Transverse colon (tissue), 4 donors: ENCODE measurements at regions not wholly inside any gene's neighbourhood (a gene's known extent, or its start where the extent isn't known, plus 50 kb on each side); places are given as distances from the start of the nearest gene placed in this dataset.
"Not testable (repeated sequence)": the region's sequence is repeated elsewhere in the genome, so short reads cannot be mapped to it uniquely, and the experiment has no call there.

Experiments
- DNase-seq: peaks from one replicate; pipeline ENCODE4 v3.0.0-alpha.2; 2019
- H3K27ac ChIP-seq, 4 donors: fragments of 200-600 bp; sonication (generic); 2 replicates each; pipeline ENCODE4 v1.5.1; 2016 to 2018; ENCODE audit warnings: inconsistent platforms in 4 of 4
- H3K27me3 ChIP-seq: fragments of 200-600 bp; sonication (generic); 2 replicates; pipeline ENCODE4 v1.5.1; 2017; ENCODE audit warnings: inconsistent platforms
- H3K36me3 ChIP-seq, 4 donors: fragments of 200-600 bp; sonication (generic); 2 replicates each; pipeline ENCODE4 v1.5.1; 2017 to 2019; ENCODE audit warnings: inconsistent platforms in 4 of 4
- H3K4me1 ChIP-seq, 4 donors: fragments of 200-600 bp; sonication (generic); 2 replicates each; pipeline ENCODE4 v1.5.1; 2017 to 2020; ENCODE audit warnings: inconsistent platforms in 4 of 4
- H3K4me3 ChIP-seq, 4 donors: fragments of 200-600 bp; sonication (generic); 1 replicate in 1 of 4; 2 replicates in 3 of 4; pipeline versions ENCODE4 v1.5.1 to v1.6.1; 2017 to 2019; ENCODE audit warnings: inconsistent platforms in 4 of 4
- H3K9me3 ChIP-seq, 2 donors: fragments of 200-600 bp; sonication (generic); 2 replicates each; pipeline ENCODE4 v1.5.1; 2017 to 2019; ENCODE audit warnings: inconsistent platforms in 2 of 2
- EP300 ChIP-seq: sonication (generic); formaldehyde crosslinking; IDR thresholded peaks from one replicate; pipeline ENCODE4 v1.6.1; 2017; ENCODE audit warnings: antibody characterized with exemption, low read depth
- POLR2A ChIP-seq: fragments of 450-650 bp; IDR thresholded peaks from one replicate; pipeline ENCODE4 v1.6.1; 2016; ENCODE audit warnings: antibody characterized with exemption, mild to moderate bottlenecking, moderate library complexity
- POLR2AphosphoS5 ChIP-seq, 3 donors: sonication (generic); formaldehyde crosslinking; IDR thresholded peaks; one replicate each; pipeline ENCODE4 v1.6.1; 2016; ENCODE audit warnings: antibody characterized with exemption in 3 of 3
- WGBS, 2 donors: methylation state at CpG; one replicate each; pipeline ENCODE4 v1.1.5; 2018; ENCODE audit warnings: low coverage in 1 of 2; 5-methylcytosine and 5-hydroxymethylcytosine counted together
- in situ Hi-C, 4 donors: fragments of 200-750 bp; cut with MboI; loops; one replicate each; pipeline versions ENCODE4 v1.15.0 to v1.15.1; 2017; ENCODE audit warnings: low sequenced_read_pairs in 3 of 4, low pct_ligation_motif_present in 1 of 4, low pct_unique_long_range_greater_than_20kb in 1 of 4
- intact Hi-C: fragments of 100-400 bp; cut with DNase I; formaldehyde crosslinking; loops from one replicate; pipeline ENCODE4 v1.15.1; 2023; ENCODE audit warnings: low total_unique reads
- TF ChIP-seq, protein P1 (sequence below), 5 experiments: fragments of 200-600 bp in 3 of 5; fragments of 450-650 bp in 2 of 5; sonication (generic) in 3 of 5; IDR thresholded peaks; 1 replicate in 2 of 5; 2 replicates in 3 of 5; pipeline ENCODE4 v1.5.1; 2016 to 2017; ENCODE audit warnings: antibody characterized with exemption in 5 of 5, inconsistent platforms in 3 of 5, mild to moderate bottlenecking in 2 of 5, moderate library complexity in 1 of 5

DNA sequence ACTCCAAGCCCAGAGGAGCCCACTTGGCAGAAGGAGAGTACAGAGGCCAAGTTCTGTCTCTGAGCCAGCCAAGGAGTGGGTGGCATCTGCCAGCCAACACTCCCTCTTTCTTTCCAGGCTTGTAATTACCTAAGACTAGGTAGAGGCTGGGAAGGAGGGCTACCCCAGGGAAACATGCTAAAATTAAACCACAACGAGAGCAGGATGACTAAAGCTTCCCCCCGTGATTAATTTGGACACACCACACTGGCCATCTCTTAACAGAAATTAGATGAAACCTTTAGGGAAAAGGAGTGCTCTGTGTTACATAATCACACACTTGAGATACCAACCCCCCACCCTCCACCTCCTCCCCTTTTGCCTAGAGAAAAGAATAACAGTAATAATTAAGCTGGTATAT lies 102.1 kb upstream of the ZC3H12A start:
- no peaks in the 10 kb centered on the region for H3K4me1 ChIP-seq
- DNase-seq, result no peak
- intact Hi-C loops, result no loop called here
- no peak overlapping the region for H3K27ac ChIP-seq
- in situ Hi-C loops, result no loop called here
- H3K9me3 ChIP-seq, result no peaks in the 10 kb centered on the region
- no peak for TF ChIP-seq POLR2A
- no peak for TF ChIP-seq POLR2AphosphoS5 (IDR thresholded peaks at IDR 0.05)
- TF ChIP-seq EP300, result no peak
- TF ChIP-seq, protein P1, sequence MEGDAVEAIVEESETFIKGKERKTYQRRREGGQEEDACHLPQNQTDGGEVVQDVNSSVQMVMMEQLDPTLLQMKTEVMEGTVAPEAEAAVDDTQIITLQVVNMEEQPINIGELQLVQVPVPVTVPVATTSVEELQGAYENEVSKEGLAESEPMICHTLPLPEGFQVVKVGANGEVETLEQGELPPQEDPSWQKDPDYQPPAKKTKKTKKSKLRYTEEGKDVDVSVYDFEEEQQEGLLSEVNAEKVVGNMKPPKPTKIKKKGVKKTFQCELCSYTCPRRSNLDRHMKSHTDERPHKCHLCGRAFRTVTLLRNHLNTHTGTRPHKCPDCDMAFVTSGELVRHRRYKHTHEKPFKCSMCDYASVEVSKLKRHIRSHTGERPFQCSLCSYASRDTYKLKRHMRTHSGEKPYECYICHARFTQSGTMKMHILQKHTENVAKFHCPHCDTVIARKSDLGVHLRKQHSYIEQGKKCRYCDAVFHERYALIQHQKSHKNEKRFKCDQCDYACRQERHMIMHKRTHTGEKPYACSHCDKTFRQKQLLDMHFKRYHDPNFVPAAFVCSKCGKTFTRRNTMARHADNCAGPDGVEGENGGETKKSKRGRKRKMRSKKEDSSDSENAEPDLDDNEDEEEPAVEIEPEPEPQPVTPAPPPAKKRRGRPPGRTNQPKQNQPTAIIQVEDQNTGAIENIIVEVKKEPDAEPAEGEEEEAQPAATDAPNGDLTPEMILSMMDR (IDR thresholded peaks at IDR 0.05), result no peak
- 63% methylated on average over 2 of the region's 2 CpGs; no CpG with 5 or more reads in 1 of the 2 donors for WGBS, 2 donors
- H3K27me3 ChIP-seq, result no peaks in the 10 kb centered on the region
- no peaks in the 10 kb centered on the region for H3K36me3 ChIP-seq
- H3K4me3 ChIP-seq, result no peak overlapping the region

DNA sequence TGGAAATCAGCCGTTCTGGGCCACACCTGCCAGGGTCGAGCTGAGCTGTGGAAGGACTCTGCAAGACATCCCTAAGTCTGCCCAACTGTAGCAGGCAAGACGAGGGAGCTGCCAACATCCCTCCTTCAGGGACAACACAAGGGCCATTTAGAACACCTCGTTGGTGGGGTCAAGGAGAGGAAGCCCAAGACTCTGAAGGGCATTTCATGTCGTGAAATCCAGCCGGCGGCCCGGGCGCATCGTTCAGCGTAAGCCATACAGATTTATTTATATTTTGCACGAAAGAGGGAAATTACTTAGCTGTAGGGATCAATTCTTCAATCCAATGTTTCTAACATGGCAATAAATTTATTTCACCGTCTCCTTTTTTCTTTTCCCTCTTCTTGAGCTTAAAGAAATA lies 101.7 kb upstream of the ZC3H12A start:
- Histone ChIP-seq H3K4me1 (no peaks in the 10 kb centered on the region), H3K27ac (no peak overlapping the region), H3K4me3 (no peak overlapping the region), H3K36me3 (no peaks in the 10 kb centered on the region), H3K27me3 (no peaks in the 10 kb centered on the region), H3K9me3 (no peaks in the 10 kb centered on the region)
- WGBS, 2 donors, result 75 to 93% methylated on average over 6 to 13 of the region's 13 CpGs
- TF ChIP-seq, protein P1 (IDR thresholded peaks at IDR 0.05), result no peak
- TF ChIP-seq EP300 (no peak), POLR2A (no peak), POLR2AphosphoS5 (IDR thresholded peaks at IDR 0.05) (no peak)
- DNase-seq, result no peak
- intact Hi-C loops, result no loop called here
- in situ Hi-C loops, result no loop called here

DNA sequence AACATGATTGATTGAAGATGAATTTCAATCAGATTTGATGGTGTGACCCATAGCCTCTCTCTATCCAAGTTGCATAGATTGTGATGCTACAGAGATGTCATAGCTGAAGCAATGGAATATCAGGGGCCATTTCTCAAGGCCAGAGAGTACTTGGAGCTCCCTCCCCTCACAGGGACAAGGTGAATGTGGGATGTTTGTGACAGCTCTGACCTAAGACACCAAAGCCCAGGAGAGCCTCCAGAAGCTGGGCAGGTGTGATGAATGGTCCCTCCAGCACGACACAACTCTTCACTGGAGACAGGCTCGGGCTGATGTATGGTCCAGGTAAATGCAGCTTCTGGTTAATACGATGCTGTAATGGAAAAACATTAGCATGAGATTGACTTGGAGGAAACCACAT lies 101.0 kb upstream of the ZC3H12A start:
- WGBS, 2 donors, result 76% methylated on average over 3 of the region's 3 CpGs; no CpG with 5 or more reads in 1 of the 2 donors

GRCh38 chr1:37380546-37380945 lies 93.8 kb upstream of the ZC3H12A start:
- H3K4me1 ChIP-seq, intact Hi-C loops, H3K27ac ChIP-seq, in situ Hi-C loops, H3K4me3 ChIP-seq, H3K36me3 ChIP-seq, H3K9me3 ChIP-seq, DNase-seq: not testable (repeated sequence)
- peaks cover 17% of the 10 kb centered on the region for H3K27me3 ChIP-seq
- WGBS, 2 donors, result 47% methylated on average over 7 of the region's 9 CpGs; no CpG with 5 or more reads in 1 of the 2 donors

More for the DNA sequence above, 101.0 kb upstream of the ZC3H12A start:
- Histone ChIP-seq H3K4me3 (no peak overlapping the region), H3K27me3 (no peaks in the 10 kb centered on the region), H3K9me3 (no peaks in the 10 kb centered on the region), H3K4me1 (no peaks in the 10 kb centered on the region), H3K36me3 (no peaks in the 10 kb centered on the region), H3K27ac (no peak overlapping the region)
- in situ Hi-C loops, result no loop called here
- intact Hi-C loops, result no loop called here
- no peak for TF ChIP-seq POLR2AphosphoS5 (IDR thresholded peaks at IDR 0.05)
- TF ChIP-seq, protein P1 (IDR thresholded peaks at IDR 0.05), result no peak
- DNase-seq, result no peak

DNA sequence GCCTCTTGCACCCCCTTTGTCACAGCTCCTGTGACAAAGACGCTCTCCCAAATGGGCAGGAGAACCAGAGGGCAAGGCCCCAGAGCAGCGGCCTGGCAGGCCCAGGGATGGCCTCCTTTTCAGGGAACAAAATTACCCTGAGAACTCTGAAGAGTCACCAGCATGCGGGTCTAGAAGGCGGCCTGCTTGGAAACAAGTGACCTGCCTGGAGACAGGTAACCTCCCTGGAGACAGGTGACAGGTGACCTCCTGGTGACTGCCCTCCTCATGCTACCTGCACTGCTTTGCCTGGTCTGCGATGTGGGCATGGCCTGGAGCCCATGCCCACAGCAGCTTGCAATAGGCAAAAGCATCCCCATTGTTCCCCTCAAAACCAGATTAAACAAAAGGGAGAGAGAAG lies 86.5 kb upstream of the ZC3H12A start:
- Histone ChIP-seq H3K27me3 (peaks cover 24% of the 10 kb centered on the region), H3K9me3 (no peaks in the 10 kb centered on the region), H3K27ac (no peak overlapping the region), H3K36me3 (no peaks in the 10 kb centered on the region), H3K4me3 (no peak overlapping the region), H3K4me1 (no peaks in the 10 kb centered on the region)
- TF ChIP-seq POLR2AphosphoS5 (IDR thresholded peaks at IDR 0.05) (no peak), EP300 (no peak), POLR2A (no peak)
- TF ChIP-seq, protein P1 (IDR thresholded peaks at IDR 0.05), result no peak
- in situ Hi-C loops, result no loop called here
- no peak for DNase-seq
- WGBS, 2 donors, result 72% methylated on average over 5 of the region's 5 CpGs; no CpG with 5 or more reads in 1 of the 2 donors
- intact Hi-C loops, result no loop called here
